HCT116 (cell line): ENCODE measurements at regions not wholly inside any gene's neighbourhood (a gene's known extent, or its start where the extent isn't known, plus 50 kb on each side); places are given as distances from the start of the nearest gene placed in this dataset.

ENCODE experiments used
- ATAC-seq: fragments of 200-7000 bp; cut with Tn5 transposase; 2 replicates; pipeline ENCODE4 v1.9.1; 2020; ENCODE audit warnings: mild to moderate bottlenecking, moderate library complexity
- BruUV-seq: library from RNA; stranded (reverse); fragments of 400-500 nt; replicated peaks from 2 replicates; lab custom pipeline; 2021; lab: Mats Ljungman, UMichigan
- CTCF ChIA-PET: fragments of 300-600 bp; sonication (Branson Sonifier 250); formaldehyde crosslinking; loops from one replicate; lab custom pipeline; 2021; ENCODE audit warnings: antibody characterized with exemption; lab: Charles Lee
- POLR2A ChIA-PET: fragments of 300-600, 350-600 bp; sonication (Branson Sonifier 250); formaldehyde crosslinking; loops from one replicate; lab custom pipeline; 2021; ENCODE audit warnings: antibody characterized with exemption; lab: Charles Lee
- RAD21 ChIA-PET, 2 experiments: fragments of 300-600 bp; sonication (Branson Sonifier 250); formaldehyde crosslinking; loops; one replicate each; lab custom pipeline; 2023; ENCODE audit warnings: low total read pairs in 2 of 2; ENCODE audit not compliant: uncharacterized antibody in 2 of 2, unreplicated experiment in 2 of 2, low non-redundant PET in 1 of 2; lab: Charles Lee
- DNase-seq: peaks from one replicate; pipeline ENCODE4 v3.0.0-alpha.2; 2010; ENCODE audit warnings: low read depth, low spot score
- H2AFZ ChIP-seq: fragments of 200-600 bp; shearing (Covaris generic), sonication (generic); 2 replicates; pipeline ENCODE4 v1.6.1; 2017; ENCODE audit warnings: low read depth, mixed run types, mixed read lengths, antibody characterized with exemption, low read length; ENCODE audit not compliant: poor library complexity, severe bottlenecking
- H3K27ac ChIP-seq: 2 replicates; pipeline ENCODE4 v1.5.1; 2012; ENCODE audit warnings: low read depth, low read length
- H3K27me3 ChIP-seq: fragments of 200-600 bp; sonication (generic); 2 replicates; pipeline ENCODE4 v1.6.1; 2016; ENCODE audit warnings: mixed run types, low read length, mixed read lengths; ENCODE audit not compliant: insufficient read depth
- H3K36me3 ChIP-seq, 2 experiments: fragments of 200-500 bp in 1 of 2; fragments of 200-600 bp in 1 of 2; sonication (Bioruptor generic) in 1 of 2; sonication (generic) in 1 of 2; 2 replicates each; pipeline versions ENCODE4 v1.5.1 to v1.6.1; 2014 to 2016; ENCODE audit warnings: low read length in 2 of 2, inconsistent platforms in 1 of 2, mixed read lengths in 1 of 2, mixed run types in 1 of 2; ENCODE audit not compliant: insufficient read depth in 2 of 2, control insufficient read depth in 1 of 2
- H3K4me1 ChIP-seq, 2 experiments: fragments of 200-600 bp in 1 of 2; sonication (generic) in 1 of 2; 2 replicates each; pipeline versions ENCODE4 v1.5.1 to v1.6.1; 2012 to 2017; ENCODE audit warnings: low read length in 2 of 2, inconsistent platforms in 1 of 2, mild to moderate bottlenecking in 1 of 2, mixed read lengths in 1 of 2, mixed run types in 1 of 2, moderate library complexity in 1 of 2; ENCODE audit not compliant: insufficient read depth in 2 of 2, control insufficient read depth in 1 of 2
- H3K4me2 ChIP-seq: fragments of 200-600 bp; sonication (generic); 2 replicates; pipeline ENCODE4 v1.6.1; 2017; ENCODE audit warnings: mixed run types, low read length, mixed read lengths
- H3K4me3 ChIP-seq, 2 experiments: fragments of 200-600 bp in 1 of 2; sonication (generic) in 1 of 2; replicated peaks in 1 of 2; 2 replicates each; pipeline ENCODE4 v1.5.1; 2011 to 2016; ENCODE audit warnings: low read length in 2 of 2, control low read depth in 1 of 2, low read depth in 1 of 2, mild to moderate bottlenecking in 1 of 2, mixed read lengths in 1 of 2, mixed run types in 1 of 2
- H3K79me2 ChIP-seq: fragments of 200-600 bp; sonication (generic); 2 replicates; pipeline ENCODE4 v1.6.1; 2017; ENCODE audit warnings: mild to moderate bottlenecking, mixed run types, low read length, moderate library complexity, mixed read lengths; ENCODE audit not compliant: insufficient read depth
- H3K9ac ChIP-seq: fragments of 200-600 bp; sonication (generic); 2 replicates; pipeline ENCODE4 v1.6.1; 2016; ENCODE audit warnings: low read length, mixed read lengths
- H3K9me2 ChIP-seq: fragments of 200-600 bp; sonication (generic), shearing (Covaris generic); 2 replicates; pipeline ENCODE4 v1.6.1; 2017; ENCODE audit warnings: mixed run types, mild to moderate bottlenecking, moderate library complexity; ENCODE audit not compliant: insufficient read depth
- H3K9me3 ChIP-seq, 2 experiments: fragments of 200-500 bp in 1 of 2; fragments of 200-600 bp in 1 of 2; sonication (Bioruptor generic) in 1 of 2; sonication (generic) in 1 of 2; 2 replicates each; pipeline ENCODE4 v1.6.1; 2014 to 2017; ENCODE audit warnings: low read length in 2 of 2, mixed read lengths in 2 of 2, inconsistent platforms in 1 of 2, low read depth in 1 of 2, mild to moderate bottlenecking in 1 of 2, mixed run types in 1 of 2, moderate library complexity in 1 of 2; ENCODE audit not compliant: control insufficient read depth in 1 of 2, insufficient read depth in 1 of 2
- H4K20me1 ChIP-seq: fragments of 200-600 bp; sonication (generic), shearing (Covaris generic); 2 replicates; pipeline ENCODE4 v1.6.1; 2017; ENCODE audit warnings: mixed run types, mild to moderate bottlenecking, moderate library complexity; ENCODE audit not compliant: insufficient read depth
- CEBPB ChIP-seq: IDR thresholded peaks from 2 replicates; pipeline ENCODE4 v1.6.1; 2012; ENCODE audit warnings: low read depth
- CTCF ChIP-seq, 3 experiments: fragments of 200-600 bp in 1 of 3; sonication (generic) in 1 of 3; IDR thresholded peaks in 2 of 3; conservative IDR thresholded peaks in 1 of 3; 2 replicates each; pipeline ENCODE4 v1.5.1; 2012 to 2017; ENCODE audit warnings: low read depth in 2 of 3, low read length in 2 of 3, antibody characterized with exemption in 1 of 3, borderline replicate concordance in 1 of 3, control low read depth in 1 of 3, mild to moderate bottlenecking in 1 of 3, mixed read lengths in 1 of 3, mixed run types in 1 of 3, moderate library complexity in 1 of 3; ENCODE audit not compliant: insufficient read depth in 1 of 3
- EGR1 ChIP-seq: IDR thresholded peaks from 2 replicates; pipeline ENCODE4 v1.6.1; 2012; ENCODE audit warnings: low read depth
- EZH2 ChIP-seq: fragments of 200-600 bp; sonication (generic); IDR thresholded peaks from 2 replicates; pipeline ENCODE4 v1.6.1; 2017; ENCODE audit warnings: antibody characterized with exemption, mixed run types
- EZH2phosphoT487 ChIP-seq: fragments of 200-600 bp; IDR thresholded peaks from 2 replicates; pipeline ENCODE4 v1.6.1; 2018; ENCODE audit warnings: antibody characterized with exemption, borderline replicate concordance
- FOSL1 ChIP-seq: IDR thresholded peaks from 2 replicates; pipeline ENCODE4 v1.6.1; 2012; ENCODE audit warnings: low read depth
- JUND ChIP-seq: IDR thresholded peaks from 2 replicates; pipeline ENCODE4 v1.6.1; 2012
- MAX ChIP-seq: IDR thresholded peaks from 2 replicates; pipeline ENCODE4 v1.6.1; 2012
- POLR2AphosphoS5 ChIP-seq: IDR thresholded peaks from 2 replicates; pipeline ENCODE4 v1.6.1; 2011; ENCODE audit warnings: mild to moderate bottlenecking, low read depth, low read length, moderate library complexity
- SIN3A ChIP-seq: IDR thresholded peaks from 2 replicates; pipeline ENCODE4 v1.6.1; 2012; ENCODE audit warnings: low read depth
- SRF ChIP-seq: IDR thresholded peaks from 2 replicates; pipeline ENCODE4 v1.6.1; 2012; ENCODE audit warnings: low read depth
- intact Hi-C: fragments of 100-400 bp; cut with micrococcal nuclease; formaldehyde crosslinking; loops from 2 replicates; pipeline ENCODE4 v1.10.0; 2022

- ChIA-PET POLR2A (no interaction called here), RAD21 (interaction anchor here in 1 of 2 experiments (1.4 kb wide), 1 partner anchor 62 kb away, joined by 3 read pairs; no protein-coding TSS in a partner anchor), CTCF (interaction anchor here (1.1 to 1.5 kb wide), 4 partner anchors 26 to 561 kb away, joined by 3 to 5 read pairs (median 3); no protein-coding TSS in a partner anchor)
- H3K4me1 ChIP-seq, result peaks cover 3 to 12% of the 10 kb centered on the region in 2 experiments; a peak in 3 of 4 replicates
- no peak overlapping the region for H2AFZ ChIP-seq
- H3K27ac ChIP-seq, result no peak overlapping the region
- no peak overlapping the region for H3K4me3 ChIP-seq
- H3K36me3 ChIP-seq, result no peaks in the 10 kb centered on the region
- no peak overlapping the region for H3K9ac ChIP-seq
- no peaks in the 10 kb centered on the region for H4K20me1 ChIP-seq
- DNase-seq, result no peak
- no peaks in the 10 kb centered on the region for H3K9me2 ChIP-seq
- intact Hi-C loops, result loop anchor here (1.0 kb wide), 1 partner anchor 265 kb away; no protein-coding TSS in a partner anchor
- no peak overlapping the region for H3K4me2 ChIP-seq
- no peaks in the 10 kb centered on the region for H3K79me2 ChIP-seq
- ATAC-seq, result no peak
- BruUV-seq, result no TSS peak
- no peaks in the 10 kb centered on the region; a peak in 1 of 4 replicates for H3K9me3 ChIP-seq
- TF ChIP-seq SIN3A, result no peak
- no peak for TF ChIP-seq EZH2
- TF ChIP-seq EGR1, result no peak
- no peak for TF ChIP-seq MAX
- no peak for TF ChIP-seq CEBPB
- no peak for TF ChIP-seq SRF
- no peak for TF ChIP-seq JUND
- no peak for TF ChIP-seq POLR2AphosphoS5
- TF ChIP-seq CTCF (IDR thresholded peaks at IDR 0.05 in 2 of 3, conservative IDR thresholded peaks at IDR 0.05 in 1 of 3; ENCODE audit: borderline replicate concordance in 1 of 3, insufficient read depth in 1 of 3, low read depth in 2 of 3, low read length in 2 of 3), result no peak
- no peak for TF ChIP-seq EZH2phosphoT487
- no peak for TF ChIP-seq FOSL1
- no peaks in the 10 kb centered on the region for H3K27me3 ChIP-seq
These were observed 50.8 kb upstream of the CREB5 start for GRCh38 chr7:28361551-28361950.
